ENCODE measurements at regions not wholly inside any gene's neighbourhood (a gene's known extent, or its start where the extent isn't known, plus 50 kb on each side); places are given as distances from the start of the nearest gene placed in this dataset.

- no peak for TF ChIP-seq THAP11 (CRISPR knock-in tag; IDR thresholded peaks at IDR 0.05)
- no peak for TF ChIP-seq KAT8 (CRISPR knock-in tag; IDR thresholded peaks at IDR 0.05)
- TF ChIP-seq, protein P1, sequence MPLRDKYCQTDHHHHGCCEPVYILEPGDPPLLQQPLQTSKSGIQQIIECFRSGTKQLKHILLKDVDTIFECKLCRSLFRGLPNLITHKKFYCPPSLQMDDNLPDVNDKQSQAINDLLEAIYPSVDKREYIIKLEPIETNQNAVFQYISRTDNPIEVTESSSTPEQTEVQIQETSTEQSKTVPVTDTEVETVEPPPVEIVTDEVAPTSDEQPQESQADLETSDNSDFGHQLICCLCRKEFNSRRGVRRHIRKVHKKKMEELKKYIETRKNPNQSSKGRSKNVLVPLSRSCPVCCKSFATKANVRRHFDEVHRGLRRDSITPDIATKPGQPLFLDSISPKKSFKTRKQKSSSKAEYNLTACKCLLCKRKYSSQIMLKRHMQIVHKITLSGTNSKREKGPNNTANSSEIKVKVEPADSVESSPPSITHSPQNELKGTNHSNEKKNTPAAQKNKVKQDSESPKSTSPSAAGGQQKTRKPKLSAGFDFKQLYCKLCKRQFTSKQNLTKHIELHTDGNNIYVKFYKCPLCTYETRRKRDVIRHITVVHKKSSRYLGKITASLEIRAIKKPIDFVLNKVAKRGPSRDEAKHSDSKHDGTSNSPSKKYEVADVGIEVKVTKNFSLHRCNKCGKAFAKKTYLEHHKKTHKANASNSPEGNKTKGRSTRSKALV (CRISPR knock-in tag; IDR thresholded peaks at IDR 0.05), result no peak
- TF ChIP-seq TEF (CRISPR knock-in tag; IDR thresholded peaks at IDR 0.05), result no peak
- no peak for TF ChIP-seq ZNF331 (CRISPR knock-in tag; IDR thresholded peaks at IDR 0.05)
- no peak for TF ChIP-seq ZNF678 (CRISPR knock-in tag; IDR thresholded peaks at IDR 0.05)
- no peak for TF ChIP-seq ZNF431 (CRISPR knock-in tag; IDR thresholded peaks at IDR 0.05; ENCODE audit: borderline replicate concordance, low read depth)
- no peak for TF ChIP-seq KDM2A (CRISPR knock-in tag; IDR thresholded peaks at IDR 0.05; ENCODE audit: borderline replicate concordance, low read depth)
- no peak for TF ChIP-seq PAXIP1 (CRISPR knock-in tag; conservative IDR thresholded peaks at IDR 0.05)
- TF ChIP-seq, protein P2, sequence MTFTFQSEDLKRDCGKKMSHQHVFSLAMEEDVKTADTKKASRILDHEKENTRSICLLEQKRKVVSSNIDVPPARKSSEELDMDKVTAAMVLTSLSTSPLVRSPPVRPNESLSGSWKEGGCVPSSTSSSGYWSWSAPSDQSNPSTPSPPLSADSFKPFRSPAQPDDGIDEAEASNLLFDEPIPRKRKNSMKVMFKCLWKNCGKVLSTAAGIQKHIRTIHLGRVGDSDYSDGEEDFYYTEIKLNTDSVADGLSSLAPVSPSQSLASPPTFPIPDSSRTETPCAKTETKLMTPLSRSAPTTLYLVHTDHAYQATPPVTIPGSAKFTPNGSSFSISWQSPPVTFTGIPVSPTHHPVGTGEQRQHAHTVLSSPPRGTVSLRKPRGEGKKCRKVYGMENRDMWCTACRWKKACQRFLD (CRISPR knock-in tag; IDR thresholded peaks at IDR 0.05; ENCODE audit: borderline replicate concordance), result no peak
- no peak for TF ChIP-seq FLYWCH1 (CRISPR knock-in tag; IDR thresholded peaks at IDR 0.05)
- no peak overlapping the region for H2AFZ ChIP-seq (ENCODE audit: low read length)
- in situ Hi-C loops (cut with HindIII; ENCODE audit: extremely low pct_ligation_motif_present, low pct_unique_long_range_greater_than_20kb) (no loop called here), intact Hi-C loops (cut with micrococcal nuclease; ENCODE audit: unreplicated experiment) (no loop called here)
- no peaks in the 10 kb centered on the region for H3K9me3 ChIP-seq (ENCODE audit: low read length)
- H3K79me2 ChIP-seq (ENCODE audit: insufficient read depth, low read length), result no peaks in the 10 kb centered on the region
- no peak for DNase-seq (ENCODE audit: low spot score)
- ChIA-PET POLR2A (no interaction called here), CTCF (ENCODE audit: low intra/inter-chr PET ratio, low total read pairs) (no interaction called here)
- no peaks in the 10 kb centered on the region for H3K27me3 ChIP-seq (ENCODE audit: control insufficient read depth in 1 of 2, insufficient read depth in 2 of 2, low read length in 2 of 2)
- H3K4me2 ChIP-seq (ENCODE audit: low read depth, low read length), result no peak overlapping the region
- no peaks in the 10 kb centered on the region for H4K20me1 ChIP-seq (ENCODE audit: insufficient read depth, low read length)
- ATAC-seq, result no peak
- H3K27ac ChIP-seq (ENCODE audit: extremely low read length, insufficient read depth, low read length), result no peak overlapping the region
- no peaks in the 10 kb centered on the region for H3K4me1 ChIP-seq (ENCODE audit: insufficient read depth, low read length)
- no peak overlapping the region for H3K9ac ChIP-seq (ENCODE audit: insufficient read depth, low read depth, low read length)
- no TSS peak for BruUV-seq (replicated peaks)
- H3K36me3 ChIP-seq (replicated peaks in 1 of 2; ENCODE audit: control insufficient read depth in 1 of 2, insufficient read depth in 2 of 2, low read length in 2 of 2), result no peaks in the 10 kb centered on the region
- FAIRE-seq, result no peak
- 6% methylated on average over 3 of the region's 3 CpGs for WGBS (ENCODE audit: low lambda C conversion rate)
- H3K4me3 ChIP-seq (replicated peaks in 1 of 3; ENCODE audit: insufficient read depth in 1 of 3, low read depth in 2 of 3, low read length in 3 of 3), result no peak overlapping the region
Measured at GRCh38 chr6:94683409-94683808, 893.9 kb upstream of the MANEA start.

All from HepG2 (cell line).